GM18858 (cell line): ENCODE measurements at regions not wholly inside any gene's neighbourhood (a gene's known extent, or its start where the extent isn't known, plus 50 kb on each side); places are given as distances from the start of the nearest gene placed in this dataset.

Experiments
- ATAC-seq: cut with Tn5 transposase; IDR thresholded peaks from one replicate; pipeline ENCODE4 v1.9.1; 2021; ENCODE audit not compliant: unreplicated experiment

- ATAC-seq: no peak
These were observed 718.8 kb upstream of the SOX9 start for GRCh38 chr17:71402007-71402406.

DNA sequence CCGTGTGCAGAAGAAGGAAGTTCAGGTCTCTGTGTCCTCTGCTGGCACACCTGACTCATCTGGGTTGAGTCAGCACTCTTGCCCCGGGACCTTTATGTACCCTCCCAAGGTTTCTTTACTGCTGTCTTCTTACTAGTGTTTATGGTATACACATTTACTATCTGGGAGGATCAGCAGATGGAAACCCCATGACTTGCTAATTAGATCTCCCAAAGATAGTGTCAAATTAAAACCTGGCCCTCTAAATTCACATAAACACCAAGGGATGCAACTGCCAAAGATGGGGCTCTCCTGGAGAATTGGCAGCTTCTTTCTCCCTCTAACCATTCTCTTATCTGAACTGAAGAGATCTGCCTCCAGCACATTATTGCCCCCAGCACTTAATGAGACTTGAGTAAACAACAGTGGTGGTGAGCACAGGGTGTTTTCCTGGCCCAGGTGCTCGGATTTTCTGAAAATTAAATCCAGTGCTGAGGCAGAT is 718.1 kb upstream of the SOX9 start:
- no peak for ATAC-seq

DNA sequence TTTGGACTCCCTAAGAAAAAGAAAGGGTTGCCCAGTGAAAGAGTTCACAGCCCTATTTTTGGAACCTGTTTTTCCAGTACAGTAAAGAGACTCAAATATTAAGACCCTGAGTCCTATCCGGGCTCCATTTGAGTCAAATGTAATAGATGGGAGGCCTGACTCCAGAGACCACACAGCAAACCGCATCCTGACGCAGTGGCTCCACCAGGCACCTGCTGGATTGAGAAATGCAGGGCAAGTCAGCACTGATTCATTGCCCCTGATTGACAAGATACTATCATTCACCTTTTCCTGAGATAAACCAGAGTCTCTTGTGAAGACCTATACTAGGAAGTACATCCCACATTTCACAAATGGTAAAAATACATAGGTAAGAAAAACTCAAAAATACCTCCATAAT is 715.7 kb upstream of the SOX9 start:
- no peak for ATAC-seq

GRCh38 chr17:71407981-71408380 is 712.8 kb upstream of the SOX9 start:
- no peak for ATAC-seq

- no peak for ATAC-seq
These were observed 711.7 kb upstream of the SOX9 start for GRCh38 chr17:71409137-71409536.

DNA sequence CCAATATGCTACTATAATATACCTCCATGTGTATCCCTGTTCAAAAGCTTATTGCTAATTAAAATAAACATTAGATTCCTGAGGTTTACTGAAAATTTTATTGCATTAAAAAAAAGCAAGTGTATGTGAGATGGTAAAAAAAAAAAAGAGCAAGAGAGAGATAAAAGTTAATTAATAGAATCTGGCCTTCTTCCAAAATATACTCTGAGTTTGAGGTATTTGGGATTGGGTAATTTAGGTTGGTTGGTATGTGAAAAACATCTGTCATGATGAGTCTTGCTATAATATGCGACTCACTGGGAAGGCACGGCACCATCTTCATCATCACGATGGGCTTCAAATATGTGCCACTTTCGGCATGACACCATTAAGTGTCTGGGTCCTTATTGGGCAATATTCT is 711.1 kb upstream of the SOX9 start:
- no peak for ATAC-seq

GRCh38 chr17:71412803-71413202 is 708.0 kb upstream of the SOX9 start:
- no peak for ATAC-seq

GRCh38 chr17:71413935-71414334 is 706.9 kb upstream of the SOX9 start:
- ATAC-seq: no peak

GRCh38 chr17:71417142-71417541 is 703.7 kb upstream of the SOX9 start:
- ATAC-seq: no peak

DNA sequence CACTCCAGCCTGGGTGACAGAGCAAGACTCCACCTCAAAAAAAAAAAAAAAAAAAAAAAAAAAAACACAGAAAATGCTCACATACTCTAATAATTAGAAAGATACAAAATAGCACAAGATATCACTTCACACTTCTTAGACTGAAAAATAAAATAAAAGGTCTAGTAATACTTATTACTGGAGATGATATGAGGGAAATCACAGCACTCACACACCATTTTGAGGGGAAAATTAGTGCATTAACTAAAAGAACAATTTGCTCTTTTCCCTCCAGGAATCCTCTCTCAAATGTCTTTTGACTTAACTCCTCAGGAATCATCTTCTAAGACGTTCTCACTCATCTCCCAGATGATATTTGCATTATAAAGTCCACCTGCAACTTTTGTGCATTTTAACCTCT is 697.9 kb upstream of the SOX9 start:
- ATAC-seq: no peak

GRCh38 chr17:71423871-71424546 is 696.8 kb upstream of the SOX9 start:
- no peak for ATAC-seq

GRCh38 chr17:71427801-71428200 is 693.0 kb upstream of the SOX9 start:
- no peak for ATAC-seq

DNA sequence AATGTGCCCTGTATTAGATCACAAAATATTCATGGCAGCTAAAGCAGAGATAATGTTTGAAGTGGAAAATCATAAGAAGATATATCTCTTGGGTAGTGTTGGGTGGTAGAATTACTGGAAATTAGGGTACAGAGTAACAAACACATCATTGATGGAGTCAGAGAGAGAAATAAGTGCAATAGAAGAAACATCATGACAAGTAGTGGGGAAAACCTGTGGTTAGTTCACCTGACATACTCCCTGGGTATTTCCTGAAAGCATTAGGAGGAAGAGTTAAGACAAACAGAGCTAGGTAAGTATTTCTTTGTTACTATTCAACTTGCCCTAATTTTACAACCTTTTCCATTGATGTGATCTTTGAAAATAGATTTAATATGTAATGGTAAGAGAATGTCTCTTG is 691.9 kb upstream of the SOX9 start:
- no peak for ATAC-seq

GRCh38 chr17:71430281-71430680 is 690.5 kb upstream of the SOX9 start:
- no peak for ATAC-seq

GRCh38 chr17:71431146-71431545 is 689.7 kb upstream of the SOX9 start:
- no peak for ATAC-seq

- ATAC-seq: no peak
These were observed 688.2 kb upstream of the SOX9 start for GRCh38 chr17:71432378-71433315.

DNA sequence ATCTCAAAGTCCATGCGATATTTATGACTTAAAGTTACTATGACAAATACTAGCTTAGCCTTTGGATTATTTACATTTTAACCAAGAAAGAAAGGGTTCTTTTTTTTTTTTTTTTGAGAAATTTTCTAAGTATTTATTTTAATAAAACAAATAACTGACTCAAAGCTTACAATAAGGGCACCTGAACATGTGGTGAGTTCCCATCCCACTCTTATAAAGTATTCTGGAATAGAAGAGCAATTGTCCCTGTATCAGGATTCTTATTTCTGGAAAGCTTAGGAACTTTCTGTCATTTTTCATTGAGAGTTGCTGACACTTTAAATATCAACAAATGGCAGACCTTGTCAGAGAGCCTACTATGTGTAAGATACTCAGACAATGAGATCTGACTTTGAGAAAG is 686.1 kb upstream of the SOX9 start:
- ATAC-seq: no peak

DNA sequence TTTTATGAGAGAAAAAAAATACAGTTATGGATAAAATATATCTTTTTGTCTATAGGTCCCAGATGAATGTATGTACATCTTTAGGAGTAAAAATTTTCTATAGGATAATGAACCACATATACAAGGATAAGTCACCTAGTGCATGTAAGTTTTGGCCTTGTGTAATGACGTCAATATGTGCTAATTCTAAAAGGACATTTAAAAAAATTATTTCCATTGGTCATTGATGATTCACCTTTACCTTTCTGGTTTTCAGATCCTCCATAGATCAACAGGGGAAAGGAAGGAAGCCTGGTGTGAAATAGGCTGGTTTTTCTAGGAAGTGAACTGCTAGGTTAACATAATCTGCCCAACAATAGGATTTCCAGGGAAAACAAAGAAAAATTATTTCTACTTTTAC is 684.3 kb upstream of the SOX9 start:
- no peak for ATAC-seq

GRCh38 chr17:71437166-71437565 is 683.7 kb upstream of the SOX9 start:
- no peak for ATAC-seq

- ATAC-seq: no peak
These were observed 682.1 kb upstream of the SOX9 start for GRCh38 chr17:71438631-71439146.

GRCh38 chr17:71440513-71440912 is 680.3 kb upstream of the SOX9 start:
- ATAC-seq: no peak

- no peak for ATAC-seq
These were observed 679.7 kb upstream of the SOX9 start for GRCh38 chr17:71441098-71441497.
